ENCODE measurements at regions not wholly inside any gene's neighbourhood (a gene's known extent, or its start where the extent isn't known, plus 50 kb on each side); places are given as distances from the start of the nearest gene placed in this dataset.
"Not testable (repeated sequence)": the region's sequence is repeated elsewhere in the genome, so short reads cannot be mapped to it uniquely, and the experiment has no call there.

DNA sequence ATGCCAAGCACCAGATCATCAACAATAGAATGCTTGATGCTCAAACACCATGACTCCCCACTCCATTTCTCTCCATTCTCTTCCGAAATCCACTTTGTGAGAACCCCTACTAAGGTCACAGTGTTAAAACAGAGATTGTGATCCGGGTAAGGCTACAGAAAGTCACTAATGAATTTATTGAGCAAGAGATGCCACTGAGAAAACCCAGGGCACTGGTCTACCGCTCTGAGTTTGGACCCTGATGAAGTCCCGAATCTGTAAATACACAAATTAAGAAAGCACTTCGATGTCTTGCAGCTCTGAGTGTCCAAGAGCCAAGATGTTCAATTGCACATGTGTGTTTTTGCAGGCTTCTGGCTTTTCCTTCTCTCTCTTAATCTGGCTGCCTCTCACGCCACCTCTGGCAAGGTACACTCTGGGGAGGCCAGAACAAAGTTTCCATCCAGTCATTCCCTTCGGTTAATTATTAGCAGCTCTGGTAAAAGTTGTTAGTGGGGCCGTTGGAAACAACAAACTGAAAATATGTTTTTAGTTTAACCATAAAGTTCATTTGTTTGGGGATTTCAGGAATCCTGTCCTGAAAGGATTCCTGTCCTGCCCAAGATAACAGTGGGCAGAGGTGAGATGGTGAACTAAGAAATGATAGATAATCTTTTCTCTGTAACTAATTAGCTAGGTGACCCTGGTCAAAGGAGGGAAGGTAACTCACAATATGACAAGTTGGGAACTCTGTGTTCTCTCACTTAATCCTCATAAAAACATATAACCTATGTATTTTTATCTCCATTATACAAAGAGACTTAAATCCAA is 75.4 kb downstream of the BTG1 start:
- H3K4me3 ChIP-seq (ENCODE audit: low read length): no peak overlapping the region
- no peak for TF ChIP-seq ZNF274 (IDR thresholded peaks at IDR 0.05; ENCODE audit: low read depth, low read length)

DNA sequence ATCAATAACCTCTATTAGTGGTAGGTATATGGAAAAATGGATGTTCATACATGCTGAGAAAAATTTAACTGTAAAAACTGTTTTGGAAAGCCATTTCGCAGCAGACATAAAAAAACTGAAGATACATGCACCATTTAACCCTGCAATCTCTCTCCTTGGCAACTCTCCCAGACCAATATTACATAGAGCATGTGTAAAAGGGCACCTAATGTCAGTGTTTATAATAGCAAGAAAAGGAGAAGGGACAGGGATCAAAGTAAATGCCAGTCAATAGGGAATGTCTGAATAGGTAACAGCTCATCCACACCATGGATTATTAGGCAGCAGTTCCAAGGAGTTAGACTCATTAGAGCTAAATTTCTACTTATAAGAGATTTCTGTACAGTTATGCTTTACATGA is 77.2 kb downstream of the BTG1 start:
- no peak overlapping the region for H3K4me3 ChIP-seq (ENCODE audit: low read length)
- TF ChIP-seq ZNF274 (IDR thresholded peaks at IDR 0.05; ENCODE audit: low read depth, low read length): no peak

DNA sequence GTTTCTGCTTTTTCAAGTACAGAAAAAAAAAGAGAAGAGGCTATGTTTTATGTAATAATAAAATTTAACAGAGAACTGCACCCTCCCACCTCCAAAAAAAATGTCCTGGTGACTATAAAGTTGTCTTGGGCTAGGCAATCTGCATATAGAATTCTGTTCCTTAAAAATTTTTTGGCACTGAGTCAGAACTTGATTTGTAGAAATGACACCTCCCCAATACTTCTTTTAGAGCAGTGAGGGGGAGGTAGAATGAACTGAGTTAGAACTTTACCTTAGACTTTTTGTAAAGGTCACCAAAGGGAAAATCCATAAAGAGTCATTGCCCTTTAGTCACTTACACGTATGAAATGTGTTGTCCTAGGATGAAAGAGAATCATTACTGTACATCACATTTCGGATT is 80.0 kb downstream of the BTG1 start:
- no peak for TF ChIP-seq ZNF274 (IDR thresholded peaks at IDR 0.05; ENCODE audit: low read depth, low read length)
- no peak overlapping the region for H3K4me3 ChIP-seq (ENCODE audit: low read length)

DNA sequence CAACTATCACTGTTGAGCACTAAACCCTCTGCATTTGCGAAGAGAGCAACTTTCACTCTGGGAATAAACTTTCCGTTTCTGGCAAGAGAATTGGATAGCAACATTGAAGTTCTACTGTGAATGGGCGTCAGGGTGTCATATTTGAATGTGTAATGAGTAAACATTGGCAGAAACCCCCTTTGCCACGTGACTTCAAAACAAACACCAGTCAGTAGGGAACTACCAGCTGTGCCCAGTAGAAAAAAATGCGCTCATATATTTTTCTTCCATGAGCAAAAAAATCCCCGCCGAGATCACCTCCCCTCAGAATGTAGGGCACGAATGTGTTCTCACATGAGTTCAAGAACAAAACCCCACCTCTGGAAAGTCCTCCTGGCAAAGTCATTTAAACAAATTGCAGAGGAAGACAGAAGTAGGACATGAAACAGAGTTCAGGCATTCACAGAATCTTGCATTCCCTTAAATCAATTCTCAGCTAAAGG is 80.6 kb downstream of the BTG1 start:
- H3K4me3 ChIP-seq (ENCODE audit: low read length): no peak overlapping the region
- TF ChIP-seq ZNF274 (IDR thresholded peaks at IDR 0.05; ENCODE audit: low read depth, low read length): no peak

DNA sequence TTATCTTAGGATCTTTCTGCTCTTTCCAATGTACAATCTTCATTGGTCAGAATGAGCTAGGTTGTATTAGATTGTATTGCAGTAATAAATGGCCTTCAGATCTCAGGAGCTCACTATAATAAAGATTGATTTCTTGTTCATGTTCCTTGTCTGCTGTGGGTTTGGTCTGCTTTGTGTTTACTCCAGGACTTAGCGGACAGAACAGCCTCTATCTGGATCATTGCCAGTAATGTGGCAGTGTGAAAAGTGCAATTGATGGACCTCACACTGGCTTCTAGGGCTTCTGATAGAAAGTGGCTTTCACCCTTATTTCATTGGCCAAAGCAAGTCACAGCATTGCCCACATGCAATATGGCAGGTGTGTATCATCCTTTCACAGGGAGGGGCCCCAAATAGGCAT is 81.2 kb downstream of the BTG1 start:
- no peak for TF ChIP-seq ZNF274 (IDR thresholded peaks at IDR 0.05; ENCODE audit: low read depth, low read length)
- H3K4me3 ChIP-seq (ENCODE audit: low read length): no peak overlapping the region

DNA sequence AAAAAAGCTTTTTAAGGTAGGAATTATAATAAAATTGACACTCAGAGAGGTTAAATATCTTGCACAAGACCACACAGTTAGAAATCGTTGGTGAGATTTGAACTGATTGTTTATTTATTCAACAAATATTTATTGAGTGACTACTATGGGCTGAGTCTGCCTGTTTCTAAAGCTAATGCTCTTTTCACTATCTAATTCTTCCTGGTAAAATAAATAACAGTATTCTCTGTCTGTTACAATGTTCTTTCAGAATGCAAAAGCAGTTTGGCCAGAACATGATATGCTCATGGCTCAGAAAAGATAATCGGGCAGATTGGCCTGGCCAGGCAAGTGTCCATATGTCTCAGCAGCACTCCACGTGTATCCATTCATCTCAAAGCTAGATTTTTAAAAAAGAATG is 82.0 kb downstream of the BTG1 start:
- H3K4me3 ChIP-seq (ENCODE audit: low read length): no peak overlapping the region
- no peak for TF ChIP-seq ZNF274 (IDR thresholded peaks at IDR 0.05; ENCODE audit: low read depth, low read length)

DNA sequence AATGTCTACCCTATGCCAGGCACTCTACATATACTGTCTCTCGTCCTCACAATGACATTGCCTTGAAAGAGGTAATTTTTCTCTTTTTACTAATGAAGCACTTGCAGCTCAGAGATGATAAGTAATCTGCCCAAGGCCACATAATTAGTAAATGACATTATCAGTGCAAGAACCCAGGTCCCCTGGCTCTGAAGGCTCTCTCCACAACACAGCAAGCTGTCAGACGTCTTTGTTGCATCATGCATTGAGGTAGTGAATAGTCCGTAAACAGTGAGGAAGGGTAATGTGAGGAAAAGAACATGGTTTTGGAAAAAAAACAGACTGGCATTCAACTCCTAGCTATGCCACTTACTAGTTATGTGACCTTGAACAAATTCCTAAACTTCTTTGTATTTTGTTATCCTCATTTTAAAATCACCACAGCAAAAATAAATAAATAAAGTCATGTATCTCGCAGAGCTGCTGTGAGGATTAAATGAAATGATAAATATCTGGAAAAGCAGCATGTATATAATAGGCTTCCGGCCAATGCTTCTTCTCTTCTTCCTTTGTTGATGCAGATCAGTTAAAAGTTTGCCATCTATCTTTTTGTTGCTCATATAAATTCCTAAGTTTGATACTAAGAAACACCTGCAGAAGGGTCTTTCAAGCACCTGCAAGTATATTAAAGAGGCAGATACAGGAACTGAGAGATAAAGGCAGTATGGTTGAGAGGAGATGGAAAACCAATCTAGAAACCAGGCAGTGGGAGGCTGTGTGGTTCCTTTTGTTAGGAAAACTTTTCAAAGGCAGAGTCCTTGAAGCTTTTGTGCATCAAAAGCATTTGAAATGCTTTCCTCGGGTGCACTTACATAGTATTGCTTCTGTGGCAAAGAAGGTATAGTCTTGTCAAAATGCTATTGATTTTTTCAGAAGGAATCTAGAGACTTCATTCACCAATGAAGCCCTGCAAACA is 82.8 kb downstream of the BTG1 start:
- no peak for TF ChIP-seq ZNF274 (IDR thresholded peaks at IDR 0.05; ENCODE audit: low read depth, low read length)
- no peak overlapping the region for H3K4me3 ChIP-seq (ENCODE audit: low read length)

DNA sequence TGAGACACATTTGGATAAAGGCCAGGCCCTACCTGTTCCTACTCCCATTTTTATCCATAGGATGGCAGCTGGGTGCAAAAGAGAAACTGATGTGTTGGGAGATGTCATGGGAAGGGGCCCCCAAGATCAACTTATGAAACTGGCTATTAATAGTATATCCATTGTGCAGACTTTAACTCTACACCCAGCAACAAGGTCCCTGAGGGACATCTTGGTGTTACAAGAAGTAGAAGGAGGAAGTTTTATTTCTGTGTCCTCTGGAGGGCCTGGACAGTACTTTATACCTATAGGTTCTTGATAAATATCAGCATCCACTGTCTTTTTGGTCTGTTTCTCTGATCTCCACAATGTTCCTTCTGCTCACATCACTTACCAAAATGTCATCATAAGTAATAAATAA is 84.6 kb downstream of the BTG1 start:
- H3K4me3 ChIP-seq (ENCODE audit: low read length): peak overlapping the region; percentile 11; the same call in 1 of the 2 replicates
- TF ChIP-seq ZNF274 (IDR thresholded peaks at IDR 0.05; ENCODE audit: low read depth, low read length): no peak

DNA sequence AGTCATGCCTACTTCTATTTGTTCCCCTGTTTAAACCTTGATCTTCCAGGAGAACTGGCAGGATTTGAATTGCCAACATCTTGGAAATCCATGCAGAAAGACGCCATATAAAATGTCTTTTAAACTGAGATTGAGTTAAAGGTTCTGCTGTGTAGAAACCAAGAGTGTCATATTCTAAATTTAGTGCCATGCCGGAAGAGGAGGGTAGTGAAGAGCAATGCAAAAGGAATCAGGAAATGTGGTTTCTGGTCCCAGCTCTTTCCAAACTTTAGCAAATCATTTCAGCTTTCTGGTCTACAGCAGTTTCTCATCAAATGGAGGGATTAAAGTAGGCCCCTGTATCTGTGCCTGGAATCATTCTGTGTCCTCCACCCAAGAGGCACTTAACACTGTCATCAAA is 85.7 kb downstream of the BTG1 start:
- TF ChIP-seq ZNF274 (IDR thresholded peaks at IDR 0.05; ENCODE audit: low read depth, low read length): no peak
- peak overlapping the region; percentile 2; the same call in 1 of the 2 replicates for H3K4me3 ChIP-seq (ENCODE audit: low read length)

DNA sequence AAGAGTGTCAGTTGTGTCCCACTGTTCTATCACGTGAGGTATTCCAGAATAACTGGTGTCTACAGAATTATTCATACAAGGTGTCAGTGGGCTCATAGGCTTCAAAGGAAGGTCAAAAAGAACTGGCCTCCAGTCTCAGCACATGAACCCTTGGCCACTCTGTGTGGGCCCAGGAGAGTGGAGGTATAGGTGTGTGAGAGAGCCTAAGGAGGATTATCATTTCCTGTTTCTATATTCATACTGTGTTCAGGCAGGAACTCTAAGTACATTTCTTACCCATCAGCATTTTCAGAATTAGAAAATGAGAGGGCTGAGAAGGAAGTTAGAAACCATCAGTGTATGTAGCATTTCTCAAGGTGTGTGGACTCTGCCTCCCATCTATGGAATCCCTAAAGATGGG is 87.0 kb downstream of the BTG1 start:
- no peak overlapping the region for H3K4me3 ChIP-seq (ENCODE audit: low read length)
- TF ChIP-seq ZNF274 (IDR thresholded peaks at IDR 0.05; ENCODE audit: low read depth, low read length): no peak

DNA sequence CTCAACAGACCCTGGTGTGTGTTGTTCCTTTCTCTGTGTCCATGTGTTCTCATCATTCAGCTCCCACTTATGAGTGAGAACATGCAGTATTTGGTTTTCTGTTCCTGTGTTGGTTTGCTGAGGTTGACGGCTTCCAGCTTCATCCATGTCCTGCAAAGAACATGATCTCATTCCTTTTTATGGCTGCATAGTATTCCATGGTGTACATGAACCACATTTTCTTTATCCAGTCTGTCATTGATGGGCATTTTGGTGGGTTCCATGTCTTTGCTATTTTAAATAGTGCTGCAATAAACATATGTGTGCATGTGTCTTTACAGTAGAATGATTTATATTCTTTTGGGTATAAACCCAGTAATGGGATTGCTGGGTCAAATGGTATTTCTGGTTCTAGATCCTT is 88.9 kb downstream of the BTG1 start:
- not testable (repeated sequence) for H3K4me3 ChIP-seq (ENCODE audit: low read length)

DNA sequence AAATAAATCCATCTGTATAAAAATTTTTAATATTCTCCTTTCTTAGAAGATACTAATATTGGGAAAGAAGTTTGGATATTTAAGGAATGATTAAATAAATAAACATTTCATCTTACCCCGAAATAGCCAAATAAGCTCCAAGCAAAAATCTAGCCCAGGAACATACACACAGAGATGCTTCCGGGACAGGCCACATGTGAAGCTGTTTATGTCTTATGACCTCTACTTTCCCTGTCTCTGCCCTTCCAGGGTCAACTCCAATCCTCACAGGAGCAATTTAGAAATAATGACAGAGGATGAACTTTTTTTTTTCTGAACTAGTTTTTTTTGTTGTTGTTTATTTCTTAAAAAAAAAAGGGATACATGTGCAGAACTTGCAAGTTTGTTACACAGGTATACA is 89.4 kb downstream of the BTG1 start:
- TF ChIP-seq ZNF274 (IDR thresholded peaks at IDR 0.05; ENCODE audit: low read depth, low read length): no peak
- no peak overlapping the region for H3K4me3 ChIP-seq (ENCODE audit: low read length)

DNA sequence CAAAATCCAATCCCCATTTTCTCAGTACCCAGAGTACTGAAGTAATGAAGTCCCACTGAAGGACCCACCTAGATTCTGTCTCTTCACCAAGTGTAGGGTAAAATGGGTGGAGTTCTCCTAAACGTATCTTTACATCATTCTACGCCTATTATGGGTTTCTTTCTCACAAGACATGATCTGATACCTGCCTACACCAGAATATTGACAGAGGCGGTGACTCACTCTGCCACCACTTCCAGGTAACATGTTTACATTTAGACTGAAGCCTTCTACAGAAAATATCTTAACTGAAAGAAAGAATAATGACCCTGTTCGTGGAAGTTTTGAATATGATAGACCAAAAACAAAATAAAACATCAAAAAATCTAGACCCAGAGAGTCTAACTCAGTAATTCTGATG is 89.8 kb downstream of the BTG1 start:
- no peak for TF ChIP-seq ZNF274 (IDR thresholded peaks at IDR 0.05; ENCODE audit: low read depth, low read length)

DNA sequence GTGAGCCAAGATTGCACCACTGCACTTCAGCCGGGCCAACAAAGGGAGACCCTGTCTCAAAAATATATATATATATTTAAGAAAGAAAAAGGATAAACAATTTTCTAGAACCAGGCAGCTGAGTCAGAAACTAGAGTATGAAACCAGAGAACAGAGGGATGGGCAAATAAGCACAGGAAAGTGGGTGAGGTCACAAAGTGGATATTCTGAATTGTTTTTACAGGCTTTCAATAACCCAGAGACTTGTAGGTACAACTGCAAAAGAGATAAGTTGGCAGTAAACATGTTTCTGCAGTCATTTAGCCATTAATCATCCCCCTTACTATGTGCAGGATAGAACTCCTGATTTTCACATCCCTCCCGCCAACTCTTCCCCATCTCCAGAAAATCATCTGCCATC is 94.2 kb downstream of the BTG1 start:
- H3K4me3 ChIP-seq (ENCODE audit: low read length): no peak overlapping the region
- no peak for TF ChIP-seq ZNF274 (IDR thresholded peaks at IDR 0.05; ENCODE audit: low read depth, low read length)

More for the DNA sequence above, 89.8 kb downstream of the BTG1 start:
- H3K4me3 ChIP-seq (ENCODE audit: low read length): no peak overlapping the region

DNA sequence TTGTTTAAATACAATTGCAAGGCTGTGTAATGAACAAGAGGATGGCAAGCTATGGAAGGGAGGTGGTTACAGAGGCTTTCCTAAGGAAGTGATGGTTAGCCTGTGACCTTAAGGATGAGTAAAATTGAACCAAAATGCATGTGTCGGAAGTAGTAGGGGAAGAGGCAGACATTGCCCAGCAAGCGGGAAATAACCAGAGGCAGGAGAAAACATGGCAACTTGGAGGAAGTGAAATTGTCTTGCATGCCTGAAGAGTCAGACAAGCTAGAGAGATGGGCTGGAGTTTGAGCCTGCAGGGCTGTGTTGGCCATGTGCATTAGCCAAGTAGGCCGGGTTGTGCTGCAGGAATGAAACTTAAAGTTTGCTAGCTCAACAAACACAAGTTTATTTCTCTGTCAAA is 96.2 kb downstream of the BTG1 start:
- no peak overlapping the region for H3K4me3 ChIP-seq (ENCODE audit: low read length)
- no peak for TF ChIP-seq ZNF274 (IDR thresholded peaks at IDR 0.05; ENCODE audit: low read depth, low read length)
